NCI-H748 (cell line): ENCODE measurements at regions not wholly inside any gene's neighbourhood (a gene's known extent, or its start where the extent isn't known, plus 50 kb on each side); places are given as distances from the start of the nearest gene placed in this dataset.

Experiments
- DNase-seq: peaks from one replicate; lab custom pipeline; 2025; ENCODE audit not compliant: unreplicated experiment; lab: John Stamatoyannopoulos, UW

DNA sequence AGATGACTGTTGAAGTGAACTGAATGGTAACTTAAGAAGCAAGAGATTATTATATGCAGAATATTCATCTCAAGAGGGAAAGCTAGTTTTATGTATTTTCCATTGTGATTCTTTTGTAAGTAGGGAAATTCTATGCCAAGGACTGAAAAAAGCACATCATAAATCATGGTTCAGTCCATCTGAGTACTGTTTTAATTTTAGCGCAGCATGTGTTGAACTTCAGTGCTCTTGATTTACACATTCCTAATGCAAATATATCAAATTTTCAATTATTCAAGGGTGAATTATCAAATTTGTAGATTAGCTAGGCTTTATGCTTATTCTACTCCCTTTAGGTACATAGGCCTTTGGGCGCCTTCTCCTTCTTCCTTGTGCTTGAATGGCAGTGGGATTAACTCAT, 50.3 kb upstream of the TCF12 start:
- DNase-seq = no peak

DNA sequence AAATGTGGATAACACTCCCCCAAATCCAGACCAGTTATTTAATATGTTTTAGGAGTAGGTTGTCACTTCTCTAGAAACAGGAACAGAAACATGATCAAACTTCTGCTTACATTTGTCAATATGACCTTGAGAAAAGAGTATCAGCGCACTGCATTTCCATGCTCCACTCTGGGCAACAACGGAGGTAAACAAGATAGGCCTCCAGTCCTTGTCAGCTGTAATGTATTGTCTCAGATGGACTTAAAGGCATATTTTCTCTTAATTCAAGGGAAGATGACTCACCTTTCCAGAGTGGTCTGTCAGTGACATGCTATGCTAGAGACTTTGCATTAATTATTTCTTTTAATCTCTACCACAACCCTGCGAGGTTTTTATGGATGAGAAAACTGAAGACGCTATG, 51.6 kb upstream of the TCF12 start:
- DNase-seq = no peak

DNA sequence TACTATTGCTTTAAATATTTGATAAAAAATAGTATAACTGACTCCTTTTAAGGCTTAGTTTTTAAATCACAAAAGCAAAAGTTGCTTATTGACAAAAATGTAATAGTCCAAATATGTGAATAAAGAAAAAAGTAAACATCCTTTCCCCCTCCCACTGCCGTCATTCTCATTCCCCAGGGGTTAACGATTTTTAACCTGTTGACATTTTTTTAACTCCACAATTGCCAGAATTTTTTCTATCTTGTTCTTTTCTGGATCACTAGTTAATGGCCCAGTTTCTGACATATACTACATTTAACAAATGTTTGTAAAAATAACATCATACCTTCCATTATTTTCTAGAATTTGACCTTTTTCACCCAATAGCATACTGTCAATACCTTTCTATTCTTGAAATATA, 60.6 kb upstream of the TCF12 start:
- no peak for DNase-seq

DNA sequence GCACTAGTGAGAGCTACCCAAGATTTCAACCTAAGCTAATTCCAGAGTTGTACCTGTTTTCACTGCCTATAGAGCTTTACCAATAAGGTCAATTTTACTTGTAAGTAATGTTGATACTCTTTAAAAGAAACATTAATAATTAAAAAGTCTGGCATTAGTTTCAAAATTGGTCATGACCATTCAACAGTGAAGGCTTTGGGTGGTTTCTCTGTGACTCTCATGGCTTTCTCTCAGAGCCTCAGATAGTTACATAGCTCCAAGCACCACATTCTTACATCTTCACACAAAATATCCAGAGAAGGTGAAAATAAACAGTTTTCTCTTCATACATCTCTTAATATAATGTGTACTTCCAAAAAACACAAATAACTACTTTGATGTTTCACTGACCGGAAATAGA, 61.5 kb upstream of the TCF12 start:
- DNase-seq = no peak

DNA sequence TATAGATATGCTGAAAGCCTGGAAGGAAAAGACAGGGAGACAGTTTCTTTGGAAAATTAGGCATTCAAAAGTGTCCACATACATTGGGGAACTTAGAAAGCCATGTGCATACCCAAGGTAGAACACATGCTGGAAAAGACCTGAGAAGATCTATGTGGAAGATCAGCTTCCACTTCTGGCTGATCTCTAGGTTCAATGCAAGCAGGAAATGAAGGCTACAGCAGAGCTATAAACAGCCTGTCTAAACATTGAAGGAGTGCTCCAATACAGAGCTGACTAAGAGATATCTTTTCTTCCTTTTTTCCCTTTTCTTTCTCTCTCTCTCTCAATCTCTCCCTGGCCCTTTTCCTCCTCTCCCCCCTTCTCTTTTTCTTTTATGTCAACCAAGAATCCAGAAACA, 73.6 kb upstream of the TCF12 start:
- no peak for DNase-seq

DNA sequence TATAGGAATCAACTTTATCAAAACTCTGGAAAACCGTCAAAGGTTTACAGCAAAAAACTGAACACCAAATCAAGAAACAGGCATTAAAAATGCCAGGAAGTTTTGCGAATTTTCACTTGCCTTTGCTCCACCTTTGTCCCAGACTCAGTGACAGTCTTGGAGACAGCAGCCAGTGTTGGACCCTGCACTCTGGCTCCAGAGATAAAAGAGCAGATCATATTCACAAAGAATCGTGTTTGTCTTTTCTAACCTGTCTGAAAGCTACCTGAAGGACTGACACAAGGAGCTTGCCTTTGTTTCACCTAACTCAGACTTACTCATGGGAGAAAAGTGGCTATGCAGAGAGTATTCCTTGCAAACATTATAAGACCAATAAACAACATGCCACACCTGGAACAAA, 74.0 kb upstream of the TCF12 start:
- no peak for DNase-seq

DNA sequence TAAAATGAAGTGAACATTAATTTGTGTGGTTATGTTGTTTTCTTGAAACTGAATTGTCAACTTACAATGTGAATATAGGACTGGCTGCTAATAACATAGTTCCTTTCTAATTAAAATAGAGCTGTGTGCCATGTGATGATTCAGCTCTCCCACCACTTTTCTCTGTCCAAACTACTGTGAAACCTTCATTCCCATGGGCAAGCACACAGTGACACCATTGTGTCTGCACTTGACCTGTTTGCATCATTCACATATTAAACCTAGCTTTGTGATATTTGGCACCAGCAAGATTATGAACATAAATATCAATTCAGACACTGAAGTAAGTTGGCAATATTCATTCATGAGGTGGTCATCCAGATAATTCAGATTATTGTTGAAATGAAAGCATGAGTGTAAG, 78.8 kb upstream of the TCF12 start:
- DNase-seq = no peak

DNA sequence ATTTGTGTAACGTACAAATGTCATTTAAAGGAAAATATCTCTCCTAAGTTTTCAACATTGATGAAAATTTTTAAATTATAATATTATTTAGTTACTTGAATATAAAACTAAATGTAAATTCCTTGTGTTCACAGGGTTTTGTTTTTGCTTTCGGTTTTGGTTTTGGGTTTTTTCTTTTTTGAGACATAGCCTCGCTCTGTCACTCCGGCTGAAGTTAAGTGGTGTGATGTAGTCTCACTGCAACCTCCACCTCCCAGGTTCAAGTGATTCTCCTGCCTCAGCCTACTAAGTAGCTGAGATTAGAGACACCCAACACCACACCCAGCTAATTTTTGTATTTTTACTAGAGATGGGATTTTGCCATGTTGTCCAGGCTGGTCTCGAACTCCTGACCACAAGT, 79.3 kb upstream of the TCF12 start:
- no peak for DNase-seq

DNA sequence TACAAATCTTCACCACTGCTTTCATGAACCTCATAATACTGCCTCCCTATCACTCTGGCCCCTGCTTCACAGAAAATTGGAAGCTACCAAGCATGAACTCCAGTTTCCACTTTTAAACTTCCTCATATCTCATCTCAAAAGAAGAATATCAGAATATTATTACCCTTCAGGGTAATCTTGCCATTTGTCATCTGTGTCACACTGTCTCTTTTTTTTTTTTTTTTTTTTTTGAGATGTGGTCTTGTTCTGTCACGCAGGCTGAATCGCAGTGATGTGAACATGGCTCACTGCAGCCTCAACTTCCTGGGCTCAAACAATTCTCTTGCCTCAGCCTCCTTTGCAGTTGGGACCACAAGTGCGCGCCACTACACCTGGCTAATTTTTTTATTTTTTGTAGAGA, 80.4 kb upstream of the TCF12 start:
- no peak for DNase-seq

DNA sequence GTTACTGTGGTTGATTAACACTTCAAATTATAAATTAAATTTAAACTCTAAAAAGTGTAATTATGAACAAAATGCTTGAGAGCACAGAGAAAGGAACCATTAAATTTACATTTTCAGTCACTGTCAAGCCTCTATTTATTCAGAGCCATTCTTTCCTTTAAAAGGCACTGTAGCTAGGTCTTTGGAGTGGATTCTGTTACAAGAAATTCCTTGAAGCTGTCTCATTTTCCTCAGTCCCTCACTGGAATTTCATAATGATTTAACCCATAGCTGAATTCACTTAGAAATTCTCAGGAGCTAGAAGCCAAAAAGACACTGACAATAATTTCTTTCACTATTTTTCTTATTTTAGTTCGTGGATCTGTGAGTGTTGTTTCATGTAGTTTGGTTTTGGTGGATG, 81.2 kb upstream of the TCF12 start:
- DNase-seq = no peak

DNA sequence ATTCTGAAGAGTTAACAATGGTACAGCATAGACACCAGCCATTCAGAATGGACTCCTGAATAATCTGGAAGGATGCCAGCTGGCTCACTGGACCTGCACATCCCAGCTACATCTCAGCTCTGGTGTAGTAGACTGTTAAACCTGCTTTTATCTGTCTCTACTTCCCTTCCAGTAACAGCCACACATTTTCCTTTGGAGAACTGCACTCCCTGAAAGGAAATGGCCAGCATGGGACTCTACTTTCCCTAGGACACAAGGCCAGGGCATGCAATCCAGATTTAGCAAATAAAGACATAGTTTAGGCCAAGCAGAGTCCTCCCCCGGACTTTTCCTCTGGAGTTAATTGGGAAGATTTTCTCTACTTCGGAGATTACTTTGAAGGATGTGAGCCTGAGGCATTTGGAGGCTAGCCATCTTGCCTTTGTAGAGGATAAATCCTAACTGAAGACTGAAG, 82.7 kb upstream of the TCF12 start:
- peak; percentile 15 for DNase-seq

DNA sequence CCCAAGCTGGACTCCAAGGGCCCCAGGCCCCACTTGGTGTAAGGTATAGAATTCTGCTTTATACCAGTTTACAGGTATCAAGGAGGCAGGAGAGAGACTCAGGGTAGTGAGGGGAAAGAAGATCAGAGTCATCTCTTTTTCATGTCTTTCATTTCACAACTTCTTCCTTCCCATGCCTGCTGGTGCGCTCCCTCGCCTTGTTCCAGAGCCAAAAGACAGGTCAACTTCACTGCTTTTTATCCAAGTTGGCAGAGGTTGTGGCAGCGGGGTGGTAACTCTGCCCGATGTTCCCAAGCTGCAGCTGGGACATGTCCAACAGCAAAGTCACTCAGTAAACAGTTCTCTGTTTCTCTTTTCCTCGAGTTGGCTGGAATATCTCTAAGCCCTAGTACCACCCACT, 86.3 kb upstream of the TCF12 start:
- no peak for DNase-seq

DNA sequence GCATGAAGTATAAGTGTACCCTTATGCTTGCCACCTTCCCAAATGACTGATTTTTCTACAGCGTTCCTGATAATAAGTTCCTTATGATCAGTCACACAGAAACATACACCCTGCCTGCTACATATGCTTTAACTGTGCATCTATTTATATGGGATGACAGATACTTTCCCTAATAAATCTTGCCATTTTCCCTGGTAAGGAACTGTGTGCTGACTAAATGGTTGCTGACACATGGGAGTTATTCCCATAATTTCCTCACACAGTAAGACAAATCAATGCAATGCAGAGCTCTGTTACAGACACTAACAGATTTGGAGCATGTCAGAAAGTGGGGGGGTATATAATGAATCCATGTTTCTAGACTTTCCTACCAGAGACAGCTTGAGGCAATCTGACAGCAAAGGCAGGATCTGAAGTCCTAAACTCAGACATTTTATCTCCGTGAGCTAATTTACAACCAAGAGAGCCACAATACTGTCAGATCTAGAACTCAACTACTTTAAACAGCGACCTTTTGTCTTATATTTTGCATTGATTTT, 86.9 kb upstream of the TCF12 start:
- no peak for DNase-seq

DNA sequence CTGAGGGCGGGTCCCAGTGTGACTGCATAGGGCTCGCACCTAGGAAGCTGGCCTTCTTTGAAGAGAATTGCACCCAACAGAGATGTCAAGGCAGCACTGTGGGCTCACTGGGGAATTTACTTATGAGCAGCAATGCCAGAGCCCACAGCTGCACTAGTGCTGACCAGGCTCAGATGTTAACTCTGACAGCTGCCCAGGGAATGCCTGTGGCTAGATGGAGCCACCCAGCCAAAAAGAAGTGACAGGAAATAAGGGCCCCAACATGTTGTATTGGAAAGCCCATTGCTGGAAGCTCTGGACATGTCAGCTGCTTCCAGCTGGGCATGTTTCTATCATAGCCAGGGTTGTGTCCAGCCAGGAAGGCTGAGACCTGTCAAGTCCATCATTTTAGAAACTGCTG, 90.9 kb upstream of the ZNF280D start:
- DNase-seq = no peak

DNA sequence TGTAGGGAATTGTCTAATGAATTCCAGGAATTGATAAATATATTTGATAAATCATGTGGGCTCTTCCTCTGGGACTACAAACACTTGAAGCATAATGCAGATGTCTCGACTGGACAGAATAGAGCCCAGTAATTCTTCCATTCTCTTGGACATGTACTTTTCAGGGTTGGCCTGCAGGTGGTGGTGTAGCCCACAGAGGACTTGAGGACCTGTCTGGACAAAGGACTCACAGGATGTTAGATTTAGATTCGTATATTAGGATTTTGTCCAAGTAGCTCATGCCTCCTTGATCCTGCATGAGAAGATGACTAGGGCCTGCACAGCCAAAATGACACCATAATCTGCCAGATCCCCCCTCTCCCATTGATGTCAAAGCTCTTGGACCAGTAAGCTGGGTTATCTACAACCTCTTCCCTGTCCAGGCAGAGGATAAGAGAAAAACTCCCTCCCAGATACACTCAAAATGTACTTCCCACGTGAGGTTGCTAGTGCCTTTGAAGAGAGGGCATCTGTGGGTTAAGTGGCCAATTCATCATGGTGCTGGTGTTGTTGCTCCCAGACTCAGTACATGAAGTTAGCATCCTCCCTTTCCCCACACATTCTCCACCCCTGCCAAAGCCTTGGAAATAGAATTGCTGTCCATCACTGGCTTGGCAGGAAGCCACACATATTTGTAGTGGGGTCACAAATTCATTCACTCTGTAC, 88.6 kb upstream of the ZNF280D start:
- DNase-seq = peak; percentile 51

DNA sequence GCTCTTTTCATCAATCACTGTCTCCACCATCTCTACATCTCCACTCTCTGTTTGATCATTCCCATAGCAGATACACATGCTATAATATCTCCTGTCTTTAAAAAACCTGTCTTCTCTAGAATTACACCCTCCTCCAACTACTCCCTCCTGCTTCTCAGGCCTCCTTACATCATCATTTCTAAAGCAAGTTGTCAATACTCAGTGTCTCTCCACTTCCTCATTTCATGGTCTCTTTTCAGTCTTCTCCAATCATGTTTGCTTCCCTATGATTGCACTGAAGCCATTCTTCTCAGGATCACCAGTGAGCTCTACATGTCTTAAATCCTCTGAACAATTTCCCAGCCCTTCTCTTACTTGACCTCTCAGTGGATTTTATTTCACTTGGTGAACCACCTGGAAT, 87.0 kb upstream of the ZNF280D start:
- no peak for DNase-seq

DNA sequence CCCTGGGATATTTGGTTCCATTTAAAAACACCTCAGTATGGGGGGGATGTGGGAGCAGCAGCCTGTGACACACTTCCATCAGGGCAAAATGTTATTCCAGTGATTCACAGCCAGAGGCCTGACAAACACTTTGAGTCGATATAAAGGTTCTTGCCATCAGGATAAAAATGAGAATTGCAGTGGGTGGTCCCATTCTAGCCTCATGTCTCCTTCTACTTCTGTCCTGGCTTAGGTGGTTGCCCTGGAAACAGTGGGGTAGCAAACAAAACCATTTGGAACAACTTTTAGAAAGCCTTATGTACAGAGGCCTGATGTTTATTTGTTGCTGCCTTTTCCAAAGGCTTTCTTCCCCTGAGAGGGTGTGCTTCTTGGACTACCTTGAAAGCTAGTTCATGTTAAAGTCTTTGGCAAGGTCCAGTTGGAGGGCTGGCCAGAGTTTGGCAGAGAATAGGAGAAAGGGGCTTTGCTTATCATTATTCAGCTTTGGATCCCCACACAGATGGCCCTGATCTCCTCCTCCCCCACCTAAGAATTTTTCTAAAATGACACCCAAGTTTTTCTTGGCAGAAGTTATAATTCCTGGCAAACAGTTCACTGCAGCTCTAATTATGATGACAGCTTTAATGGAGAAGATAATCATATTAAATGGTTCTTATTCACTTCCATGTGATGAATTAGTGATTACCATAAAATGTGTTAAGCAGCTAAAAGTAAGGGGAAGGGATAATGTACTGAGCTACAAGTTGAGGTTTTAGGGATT, 84.2 kb upstream of the ZNF280D start:
- DNase-seq = no peak

DNA sequence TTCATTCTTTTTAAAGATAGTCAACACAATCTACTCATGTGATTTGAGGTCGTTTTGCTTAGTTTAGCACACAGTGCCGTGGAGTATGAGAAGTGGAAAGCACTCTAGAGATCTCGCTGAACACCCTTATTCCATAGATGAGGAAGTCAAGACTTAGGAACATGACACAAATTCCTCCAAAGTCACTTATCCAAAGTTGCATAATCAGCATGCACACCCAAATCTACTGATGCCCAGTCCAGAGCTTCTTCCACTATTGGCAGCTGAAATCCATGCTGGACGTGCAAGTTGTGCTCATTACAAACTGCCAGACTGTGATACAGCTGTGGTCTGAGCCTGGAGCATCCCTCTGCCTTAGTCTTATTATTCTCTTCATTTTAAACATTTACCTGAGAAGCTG, 83.5 kb upstream of the ZNF280D start:
- DNase-seq = no peak

DNA sequence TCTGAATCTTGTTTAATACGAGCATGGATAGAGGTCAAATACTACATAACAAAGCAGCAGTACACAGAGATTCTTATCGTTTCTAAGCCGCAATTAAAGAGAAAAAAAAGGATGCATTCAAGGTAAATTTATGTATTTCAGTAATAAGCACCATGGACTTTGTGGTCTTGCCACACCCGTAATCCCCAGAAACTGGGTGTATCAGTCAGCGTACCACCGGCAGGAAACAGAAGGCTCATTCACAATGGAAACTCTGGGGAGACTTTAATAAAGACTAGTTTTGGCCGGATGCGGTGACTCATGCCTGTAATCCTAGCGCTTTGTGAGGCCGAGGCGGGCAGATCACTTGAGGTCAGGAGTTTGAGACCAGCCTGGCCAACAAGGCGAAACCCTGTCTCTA, 81.9 kb upstream of the ZNF280D start:
- no peak for DNase-seq

DNA sequence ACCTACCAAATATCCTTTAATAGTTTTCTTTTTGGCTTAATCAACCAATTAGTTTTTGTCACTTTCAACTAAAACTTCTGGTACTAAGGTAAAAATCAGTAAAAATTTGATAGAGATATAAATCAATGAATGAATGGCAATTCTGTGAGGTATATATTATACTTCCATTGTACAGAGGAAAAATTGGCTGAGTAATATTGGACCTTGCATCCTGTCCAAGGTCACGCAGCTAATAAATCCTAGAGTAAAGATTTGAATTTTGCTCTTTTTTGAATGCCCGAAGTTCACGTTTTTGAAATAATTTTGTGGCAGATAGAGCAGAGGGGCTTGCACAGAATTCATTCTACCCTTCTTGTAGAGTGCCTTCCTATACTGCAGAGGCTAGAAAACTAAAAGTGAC, 81.1 kb upstream of the ZNF280D start:
- no peak for DNase-seq

DNA sequence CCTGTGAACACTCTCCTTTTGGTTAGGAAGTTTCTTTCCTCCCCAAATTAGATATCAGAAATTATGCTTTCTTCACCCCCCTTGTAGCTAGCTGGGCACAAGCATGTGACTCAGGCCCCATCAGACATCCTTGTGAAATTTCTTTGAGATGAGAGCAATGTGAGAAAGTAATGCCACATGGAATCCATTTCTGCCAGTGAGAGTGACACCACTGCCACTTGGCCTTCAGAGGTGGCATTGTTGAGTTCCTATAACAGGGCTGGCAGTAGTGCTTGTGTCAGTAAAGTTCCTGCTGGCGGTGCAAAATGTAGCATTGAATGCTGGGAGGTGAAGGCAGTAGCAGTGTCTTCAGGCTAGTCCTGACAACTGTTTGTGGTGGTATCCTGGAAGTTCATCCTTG, 80.7 kb upstream of the ZNF280D start:
- DNase-seq = no peak

DNA sequence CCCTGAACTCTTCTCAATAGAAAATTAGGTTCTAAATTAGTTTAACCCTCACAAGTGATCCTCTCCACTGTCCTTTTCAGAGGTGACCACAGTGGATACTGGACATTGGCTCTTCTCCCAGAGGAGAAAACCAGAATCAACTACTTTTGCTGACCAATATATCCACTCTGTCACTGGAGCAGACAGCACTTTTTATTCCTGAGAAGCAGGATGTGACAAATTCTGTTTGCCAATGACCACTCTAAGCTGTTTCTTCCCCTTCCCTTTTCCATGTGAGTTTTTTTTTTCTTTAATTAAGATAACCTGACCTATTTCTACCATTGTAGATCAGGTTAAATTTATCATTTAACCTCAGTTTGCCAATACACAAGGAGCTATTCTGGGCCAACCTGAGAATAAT, 79.7 kb upstream of the ZNF280D start:
- no peak for DNase-seq

DNA sequence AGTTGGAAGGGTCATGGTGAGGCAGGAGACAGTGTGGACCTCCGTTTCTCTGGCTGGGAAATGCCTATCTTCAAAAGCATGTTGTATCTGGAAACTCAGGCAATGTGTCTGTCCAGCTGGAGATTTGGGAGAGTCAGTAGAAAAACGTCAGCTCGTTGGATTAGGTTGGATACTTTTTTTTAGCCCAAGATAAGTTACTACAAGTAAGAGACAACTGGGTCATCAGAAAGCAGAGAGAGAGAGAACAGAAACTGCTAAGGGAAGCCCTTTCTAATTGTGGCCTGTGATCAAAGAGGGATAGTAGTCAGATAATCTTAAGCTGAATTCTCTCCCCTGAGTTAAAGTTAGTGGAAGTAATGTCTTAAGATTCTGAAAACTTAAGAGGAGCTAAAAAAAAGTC, 78.9 kb upstream of the ZNF280D start:
- no peak for DNase-seq
